ENCODE measurements at regions not wholly inside any gene's neighbourhood (a gene's known extent, or its start where the extent isn't known, plus 50 kb on each side); places are given as distances from the start of the nearest gene placed in this dataset.

- Histone ChIP-seq H3K27me3 (ENCODE audit: control insufficient read depth, insufficient read depth, low read length, poor library complexity, severe bottlenecking) (no peaks in the 10 kb centered on the region), H3K36me3 (ENCODE audit: control insufficient read depth, insufficient read depth, low read length) (no peaks in the 10 kb centered on the region), H3K4me3 (ENCODE audit: insufficient read depth, low read depth, low read length) (no peak overlapping the region), H3K9me3 (ENCODE audit: control insufficient read depth, low read length) (no peaks in the 10 kb centered on the region), H3K27ac (ENCODE audit: insufficient read depth, low read depth, low read length, poor library complexity, severe bottlenecking) (no peak overlapping the region), H3K4me1 (ENCODE audit: control insufficient read depth, insufficient read depth, low read length) (no peaks in the 10 kb centered on the region)
- WGBS, 2 experiments = 89 to 91% methylated on average over 3 of the region's 3 CpGs
Measured at GRCh38 chr3:99586701-99587100, 51.7 kb upstream of the COL8A1 start.

GRCh38 chr3:99579965-99580364, 58.4 kb upstream of the COL8A1 start:
- WGBS, 2 experiments = 91 to 93% methylated on average over 3 of the region's 3 CpGs
- Histone ChIP-seq H3K36me3 (ENCODE audit: control insufficient read depth, insufficient read depth, low read length) (no peaks in the 10 kb centered on the region), H3K27me3 (ENCODE audit: control insufficient read depth, insufficient read depth, low read length, poor library complexity, severe bottlenecking) (no peaks in the 10 kb centered on the region), H3K9me3 (ENCODE audit: control insufficient read depth, low read length) (no peaks in the 10 kb centered on the region), H3K27ac (ENCODE audit: insufficient read depth, low read depth, low read length, poor library complexity, severe bottlenecking) (no peak overlapping the region), H3K4me3 (ENCODE audit: insufficient read depth, low read depth, low read length) (no peak overlapping the region), H3K4me1 (ENCODE audit: control insufficient read depth, insufficient read depth, low read length) (no peaks in the 10 kb centered on the region)

- Histone ChIP-seq H3K4me1 (ENCODE audit: control insufficient read depth, insufficient read depth, low read length) (no peaks in the 10 kb centered on the region), H3K27ac (ENCODE audit: insufficient read depth, low read depth, low read length, poor library complexity, severe bottlenecking) (no peak overlapping the region), H3K27me3 (ENCODE audit: control insufficient read depth, insufficient read depth, low read length, poor library complexity, severe bottlenecking) (no peaks in the 10 kb centered on the region), H3K9me3 (ENCODE audit: control insufficient read depth, low read length) (no peaks in the 10 kb centered on the region), H3K36me3 (ENCODE audit: control insufficient read depth, insufficient read depth, low read length) (no peaks in the 10 kb centered on the region), H3K4me3 (ENCODE audit: insufficient read depth, low read depth, low read length) (no peak overlapping the region)
- WGBS, 2 experiments = 94 to 100% methylated on average over 1 to 3 of the region's 4 CpGs
Measured at GRCh38 chr3:99579246-99579645, 59.1 kb upstream of the COL8A1 start.

- no peaks in the 10 kb centered on the region for H3K4me1 ChIP-seq (ENCODE audit: control insufficient read depth, insufficient read depth, low read length)
- H3K36me3 ChIP-seq (ENCODE audit: control insufficient read depth, insufficient read depth, low read length) = no peaks in the 10 kb centered on the region
- H3K27ac ChIP-seq (ENCODE audit: insufficient read depth, low read depth, low read length, poor library complexity, severe bottlenecking) = no peak overlapping the region
- WGBS, 2 experiments = 93 to 100% methylated on average over 1 of the region's 1 CpG
- no peaks in the 10 kb centered on the region for H3K27me3 ChIP-seq (ENCODE audit: control insufficient read depth, insufficient read depth, low read length, poor library complexity, severe bottlenecking)
- no peak overlapping the region for H3K4me3 ChIP-seq (ENCODE audit: insufficient read depth, low read depth, low read length)
- no peaks in the 10 kb centered on the region for H3K9me3 ChIP-seq (ENCODE audit: control insufficient read depth, low read length)
Measured at GRCh38 chr3:99578339-99578970, 59.9 kb upstream of the COL8A1 start.

GRCh38 chr3:99576904-99577559, 61.4 kb upstream of the COL8A1 start:
- WGBS, 2 experiments = 88 to 92% methylated on average over 4 of the region's 4 CpGs
- Histone ChIP-seq H3K27ac (ENCODE audit: insufficient read depth, low read depth, low read length, poor library complexity, severe bottlenecking) (no peak overlapping the region), H3K4me3 (ENCODE audit: insufficient read depth, low read depth, low read length) (no peak overlapping the region), H3K27me3 (ENCODE audit: control insufficient read depth, insufficient read depth, low read length, poor library complexity, severe bottlenecking) (no peaks in the 10 kb centered on the region), H3K9me3 (ENCODE audit: control insufficient read depth, low read length) (no peaks in the 10 kb centered on the region), H3K36me3 (ENCODE audit: control insufficient read depth, insufficient read depth, low read length) (no peaks in the 10 kb centered on the region), H3K4me1 (ENCODE audit: control insufficient read depth, insufficient read depth, low read length) (no peaks in the 10 kb centered on the region)

- Histone ChIP-seq H3K4me1 (ENCODE audit: control insufficient read depth, insufficient read depth, low read length) (no peaks in the 10 kb centered on the region), H3K27ac (ENCODE audit: insufficient read depth, low read depth, low read length, poor library complexity, severe bottlenecking) (no peak overlapping the region), H3K9me3 (ENCODE audit: control insufficient read depth, low read length) (no peaks in the 10 kb centered on the region), H3K36me3 (ENCODE audit: control insufficient read depth, insufficient read depth, low read length) (no peaks in the 10 kb centered on the region), H3K27me3 (ENCODE audit: control insufficient read depth, insufficient read depth, low read length, poor library complexity, severe bottlenecking) (no peaks in the 10 kb centered on the region), H3K4me3 (ENCODE audit: insufficient read depth, low read depth, low read length) (no peak overlapping the region)
- WGBS, 2 experiments = 73 to 88% methylated on average over 2 of the region's 2 CpGs
Measured at GRCh38 chr3:99575683-99576082, 62.7 kb upstream of the COL8A1 start.

- 81 to 89% methylated on average over 1 of the region's 1 CpG for WGBS, 2 experiments
- Histone ChIP-seq H3K4me1 (ENCODE audit: control insufficient read depth, insufficient read depth, low read length) (no peaks in the 10 kb centered on the region), H3K27me3 (ENCODE audit: control insufficient read depth, insufficient read depth, low read length, poor library complexity, severe bottlenecking) (no peaks in the 10 kb centered on the region), H3K4me3 (ENCODE audit: insufficient read depth, low read depth, low read length) (no peak overlapping the region), H3K36me3 (ENCODE audit: control insufficient read depth, insufficient read depth, low read length) (no peaks in the 10 kb centered on the region), H3K9me3 (ENCODE audit: control insufficient read depth, low read length) (no peaks in the 10 kb centered on the region), H3K27ac (ENCODE audit: insufficient read depth, low read depth, low read length, poor library complexity, severe bottlenecking) (no peak overlapping the region)
Measured at GRCh38 chr3:99570061-99570460, 68.3 kb upstream of the COL8A1 start.

GRCh38 chr3:99568663-99569335, 69.6 kb upstream of the COL8A1 start:
- no peaks in the 10 kb centered on the region for H3K4me1 ChIP-seq (ENCODE audit: control insufficient read depth, insufficient read depth, low read length)
- no peaks in the 10 kb centered on the region for H3K27me3 ChIP-seq (ENCODE audit: control insufficient read depth, insufficient read depth, low read length, poor library complexity, severe bottlenecking)
- no peak overlapping the region for H3K4me3 ChIP-seq (ENCODE audit: insufficient read depth, low read depth, low read length)
- no peak overlapping the region for H3K27ac ChIP-seq (ENCODE audit: insufficient read depth, low read depth, low read length, poor library complexity, severe bottlenecking)
- H3K9me3 ChIP-seq (ENCODE audit: control insufficient read depth, low read length) = no peaks in the 10 kb centered on the region
- WGBS, 2 experiments = 100% methylated on average over 1 of the region's 1 CpG; no CpG with 5 or more reads in 1 of the 2 experiments
- no peaks in the 10 kb centered on the region for H3K36me3 ChIP-seq (ENCODE audit: control insufficient read depth, insufficient read depth, low read length)

- no peaks in the 10 kb centered on the region for H3K9me3 ChIP-seq (ENCODE audit: control insufficient read depth, low read length)
- no peaks in the 10 kb centered on the region for H3K36me3 ChIP-seq (ENCODE audit: control insufficient read depth, insufficient read depth, low read length)
- WGBS, 2 experiments = 73 to 97% methylated on average over 3 of the region's 3 CpGs
- no peak overlapping the region for H3K4me3 ChIP-seq (ENCODE audit: insufficient read depth, low read depth, low read length)
- no peaks in the 10 kb centered on the region for H3K27me3 ChIP-seq (ENCODE audit: control insufficient read depth, insufficient read depth, low read length, poor library complexity, severe bottlenecking)
- H3K27ac ChIP-seq (ENCODE audit: insufficient read depth, low read depth, low read length, poor library complexity, severe bottlenecking) = no peak overlapping the region
- no peaks in the 10 kb centered on the region for H3K4me1 ChIP-seq (ENCODE audit: control insufficient read depth, insufficient read depth, low read length)
Measured at GRCh38 chr3:99565331-99565730, 73.1 kb upstream of the COL8A1 start.

- H3K27me3 ChIP-seq (ENCODE audit: control insufficient read depth, insufficient read depth, low read length, poor library complexity, severe bottlenecking) = no peaks in the 10 kb centered on the region
- H3K4me3 ChIP-seq (ENCODE audit: insufficient read depth, low read depth, low read length) = no peak overlapping the region
- no peak overlapping the region for H3K27ac ChIP-seq (ENCODE audit: insufficient read depth, low read depth, low read length, poor library complexity, severe bottlenecking)
- H3K4me1 ChIP-seq (ENCODE audit: control insufficient read depth, insufficient read depth, low read length) = no peaks in the 10 kb centered on the region
- no peaks in the 10 kb centered on the region for H3K9me3 ChIP-seq (ENCODE audit: control insufficient read depth, low read length)
- 92 to 97% methylated on average over 1 of the region's 1 CpG for WGBS, 2 experiments
- H3K36me3 ChIP-seq (ENCODE audit: control insufficient read depth, insufficient read depth, low read length) = no peaks in the 10 kb centered on the region
Measured at GRCh38 chr3:99562990-99563607, 75.3 kb upstream of the COL8A1 start.
